ENCODE measurements at regions not wholly inside any gene's neighbourhood (a gene's known extent, or its start where the extent isn't known, plus 50 kb on each side); places are given as distances from the start of the nearest gene placed in this dataset.

DNA sequence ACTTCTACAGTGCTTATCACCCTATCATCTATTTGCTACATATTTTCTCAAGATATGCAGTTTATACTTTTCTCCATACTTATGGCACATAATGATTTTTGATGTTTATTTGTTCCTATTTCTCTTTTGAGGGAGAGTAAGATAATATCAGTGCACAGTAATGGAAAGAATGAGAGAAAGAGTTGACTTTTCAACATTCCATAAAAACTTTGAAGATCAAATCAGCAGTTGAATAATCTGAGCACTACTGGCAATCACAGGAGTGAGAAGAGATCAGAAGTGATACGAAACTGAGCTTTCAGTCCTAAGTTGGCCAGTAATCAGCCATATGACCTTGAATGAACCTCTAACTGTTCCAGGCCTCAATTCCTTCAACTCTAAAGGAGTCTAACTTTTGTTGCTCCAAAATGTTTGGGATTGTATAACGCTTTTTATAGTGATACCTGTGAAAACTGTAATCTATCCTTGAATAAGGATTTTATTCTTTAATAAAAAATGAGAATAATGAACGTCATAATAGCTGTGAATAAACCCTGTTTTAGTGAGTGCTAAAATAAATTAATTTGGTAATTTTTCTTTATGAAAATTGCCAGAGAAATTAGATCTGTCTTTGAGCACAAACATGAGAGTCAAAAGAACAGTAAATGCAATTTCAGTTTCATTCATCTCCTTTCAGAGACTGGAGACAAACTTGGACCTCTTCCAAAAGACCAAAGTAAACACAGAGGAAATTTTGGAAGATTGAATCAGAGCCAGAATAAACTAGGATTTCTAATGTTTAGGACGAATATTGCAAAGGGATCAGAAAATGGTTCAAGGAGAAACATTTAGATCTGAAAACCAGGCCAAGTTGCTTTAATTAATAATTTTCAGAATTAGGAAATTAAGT is 309.9 kb downstream of the ADGRL2 start:
- TF ChIP-seq, protein P1, sequence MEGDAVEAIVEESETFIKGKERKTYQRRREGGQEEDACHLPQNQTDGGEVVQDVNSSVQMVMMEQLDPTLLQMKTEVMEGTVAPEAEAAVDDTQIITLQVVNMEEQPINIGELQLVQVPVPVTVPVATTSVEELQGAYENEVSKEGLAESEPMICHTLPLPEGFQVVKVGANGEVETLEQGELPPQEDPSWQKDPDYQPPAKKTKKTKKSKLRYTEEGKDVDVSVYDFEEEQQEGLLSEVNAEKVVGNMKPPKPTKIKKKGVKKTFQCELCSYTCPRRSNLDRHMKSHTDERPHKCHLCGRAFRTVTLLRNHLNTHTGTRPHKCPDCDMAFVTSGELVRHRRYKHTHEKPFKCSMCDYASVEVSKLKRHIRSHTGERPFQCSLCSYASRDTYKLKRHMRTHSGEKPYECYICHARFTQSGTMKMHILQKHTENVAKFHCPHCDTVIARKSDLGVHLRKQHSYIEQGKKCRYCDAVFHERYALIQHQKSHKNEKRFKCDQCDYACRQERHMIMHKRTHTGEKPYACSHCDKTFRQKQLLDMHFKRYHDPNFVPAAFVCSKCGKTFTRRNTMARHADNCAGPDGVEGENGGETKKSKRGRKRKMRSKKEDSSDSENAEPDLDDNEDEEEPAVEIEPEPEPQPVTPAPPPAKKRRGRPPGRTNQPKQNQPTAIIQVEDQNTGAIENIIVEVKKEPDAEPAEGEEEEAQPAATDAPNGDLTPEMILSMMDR (IDR thresholded peaks at IDR 0.05; ENCODE audit: low read depth, low read length, poor library complexity, severe bottlenecking): no peak
- TF ChIP-seq EZH2phosphoT487 (IDR thresholded peaks at IDR 0.05; ENCODE audit: borderline replicate concordance, low read length): no peak
